ENCODE measurements at regions not wholly inside any gene's neighbourhood (a gene's known extent, or its start where the extent isn't known, plus 50 kb on each side); places are given as distances from the start of the nearest gene placed in this dataset.

- no peak overlapping the region for H3K4me3 ChIP-seq
- H3K27ac ChIP-seq = no peak overlapping the region
- DNase-seq = no peak
- TF ChIP-seq CTCF (IDR thresholded peaks at IDR 0.05) = no peak
- H3K9me3 ChIP-seq = no peaks in the 10 kb centered on the region
- H3K36me3 ChIP-seq = no peaks in the 10 kb centered on the region
- H3K27me3 ChIP-seq = no peaks in the 10 kb centered on the region
- intact Hi-C loops (cut with DNase I; ENCODE audit: low total_unique reads) = no loop called here
- H3K4me1 ChIP-seq = no peaks in the 10 kb centered on the region
These were observed 1072.3 kb downstream of the FLRT2 start for GRCh38 chr14:86602263-86602662.

- H3K4me1 ChIP-seq = no peaks in the 10 kb centered on the region
- H3K9me3 ChIP-seq = no peaks in the 10 kb centered on the region
- no peak overlapping the region for H3K27ac ChIP-seq
- H3K36me3 ChIP-seq = no peaks in the 10 kb centered on the region
- no peaks in the 10 kb centered on the region for H3K27me3 ChIP-seq
- intact Hi-C loops (cut with DNase I; ENCODE audit: low total_unique reads) = no loop called here
- TF ChIP-seq CTCF (IDR thresholded peaks at IDR 0.05) = no peak
- no peak overlapping the region for H3K4me3 ChIP-seq
- DNase-seq = no peak
These were observed 1071.9 kb downstream of the FLRT2 start for GRCh38 chr14:86601813-86602212.

GRCh38 chr14:86597279-86597678 lies 1067.3 kb downstream of the FLRT2 start:
- intact Hi-C loops (cut with DNase I; ENCODE audit: low total_unique reads) = no loop called here
- H3K27me3 ChIP-seq = no peaks in the 10 kb centered on the region
- no peak overlapping the region for H3K4me3 ChIP-seq
- no peaks in the 10 kb centered on the region for H3K4me1 ChIP-seq
- no peaks in the 10 kb centered on the region for H3K9me3 ChIP-seq
- H3K27ac ChIP-seq = no peak overlapping the region
- no peak for DNase-seq
- TF ChIP-seq CTCF (IDR thresholded peaks at IDR 0.05) = no peak
- H3K36me3 ChIP-seq = no peaks in the 10 kb centered on the region

- Histone ChIP-seq H3K27me3 (no peaks in the 10 kb centered on the region), H3K36me3 (no peaks in the 10 kb centered on the region), H3K9me3 (no peaks in the 10 kb centered on the region), H3K4me1 (no peaks in the 10 kb centered on the region), H3K27ac (no peak overlapping the region), H3K4me3 (no peak overlapping the region)
- DNase-seq = no peak
- intact Hi-C loops (cut with DNase I; ENCODE audit: low total_unique reads) = no loop called here
- no peak for TF ChIP-seq CTCF (IDR thresholded peaks at IDR 0.05)
These were observed 1066.1 kb downstream of the FLRT2 start for GRCh38 chr14:86596024-86596423.

GRCh38 chr14:86575141-86575540 lies 1045.2 kb downstream of the FLRT2 start:
- DNase-seq = no peak
- no peak for TF ChIP-seq CTCF (IDR thresholded peaks at IDR 0.05)
- Histone ChIP-seq H3K9me3 (peaks cover 0 to 7% (median 5%) of the 10 kb centered on the region in 3 donors), H3K4me1 (no peaks in the 10 kb centered on the region), H3K27ac (no peak overlapping the region), H3K36me3 (no peaks in the 10 kb centered on the region), H3K4me3 (no peak overlapping the region), H3K27me3 (no peaks in the 10 kb centered on the region)
- intact Hi-C loops (cut with DNase I; ENCODE audit: low total_unique reads) = no loop called here

- no peak overlapping the region for H3K4me3 ChIP-seq
- H3K4me1 ChIP-seq = no peaks in the 10 kb centered on the region
- no peak for TF ChIP-seq CTCF (IDR thresholded peaks at IDR 0.05)
- no peak for DNase-seq
- H3K9me3 ChIP-seq = peaks cover 0 to 9% (median 7%) of the 10 kb centered on the region in 3 donors
- H3K27ac ChIP-seq = no peak overlapping the region
- H3K36me3 ChIP-seq = no peaks in the 10 kb centered on the region
- intact Hi-C loops (cut with DNase I; ENCODE audit: low total_unique reads) = no loop called here
- H3K27me3 ChIP-seq = no peaks in the 10 kb centered on the region
These were observed 1044.8 kb downstream of the FLRT2 start for GRCh38 chr14:86574778-86575129.
